Fibroblast of lung (primary cell): ENCODE measurements at regions not wholly inside any gene's neighbourhood (a gene's known extent, or its start where the extent isn't known, plus 50 kb on each side); places are given as distances from the start of the nearest gene placed in this dataset.
A peak's percentile ranks its signal among the peaks of the same experiment; 100 is the strongest.

Source experiments
- DNase-seq, 2 donors: peaks; one replicate each; pipeline versions ENCODE4 v3.0.0 to v3.0.0-alpha.2; 2010; ENCODE audit warnings: low read depth in 2 of 2
- H2AFZ ChIP-seq: 2 replicates; pipeline ENCODE4 v1.5.1; 2012; ENCODE audit warnings: low read length, control low read depth, inconsistent platforms
- H3K27ac ChIP-seq: 2 replicates; pipeline ENCODE4 v1.5.1; 2011; ENCODE audit warnings: low read length, control low read depth; ENCODE audit not compliant: insufficient read depth
- H3K27me3 ChIP-seq: 2 replicates; pipeline ENCODE4 v1.5.1; 2011; ENCODE audit warnings: mild to moderate bottlenecking, low read length; ENCODE audit not compliant: control insufficient read depth, insufficient read depth
- H3K36me3 ChIP-seq: 2 replicates; pipeline ENCODE4 v1.5.1; 2011; ENCODE audit warnings: low read length; ENCODE audit not compliant: control insufficient read depth, insufficient read depth
- H3K4me1 ChIP-seq: 2 replicates; pipeline ENCODE4 v1.5.1; 2011; ENCODE audit warnings: low read length; ENCODE audit not compliant: control insufficient read depth, insufficient read depth; ENCODE audit errors: extremely low read depth
- H3K4me2 ChIP-seq: 2 replicates; pipeline ENCODE4 v1.5.1; 2011; ENCODE audit warnings: low read length, control low read depth; ENCODE audit not compliant: insufficient read depth; ENCODE audit errors: extremely low read depth
- H3K4me3 ChIP-seq, 4 experiments: fragments of 200-600 bp in 1 of 4; sonication (generic) in 1 of 4; replicated peaks in 1 of 4; 2 replicates each; pipeline ENCODE4 v1.5.1; 2011 to 2016; ENCODE audit warnings: low read length in 4 of 4, low read depth in 3 of 4, mild to moderate bottlenecking in 3 of 4, control low read depth in 2 of 4, inconsistent platforms in 1 of 4, mixed read lengths in 1 of 4; ENCODE audit not compliant: insufficient read depth in 1 of 4; ENCODE audit errors: control extremely low read depth in 1 of 4
- H3K79me2 ChIP-seq: 2 replicates; pipeline ENCODE4 v1.5.1; 2012; ENCODE audit warnings: mild to moderate bottlenecking, low read length, inconsistent platforms; ENCODE audit not compliant: control insufficient read depth, insufficient read depth
- H3K9ac ChIP-seq: 2 replicates; pipeline ENCODE4 v1.5.1; 2011; ENCODE audit warnings: mild to moderate bottlenecking, low read length, control low read depth; ENCODE audit not compliant: insufficient read depth
- H3K9me3 ChIP-seq: 2 replicates; pipeline ENCODE4 v1.5.1; 2012; ENCODE audit warnings: low read depth, low read length; ENCODE audit not compliant: control insufficient read depth, insufficient read depth
- H4K20me1 ChIP-seq: 2 replicates; pipeline ENCODE4 v1.5.1; 2011; ENCODE audit warnings: low read length; ENCODE audit not compliant: control insufficient read depth, insufficient read depth; ENCODE audit errors: extremely low read depth
- CTCF ChIP-seq, 2 donors: IDR thresholded peaks in 1 of 2; conservative IDR thresholded peaks in 1 of 2; 1 replicate in 1 of 2; 2 replicates in 1 of 2; pipeline ENCODE4 v1.5.1; 2011 to 2012; ENCODE audit warnings: low read length in 2 of 2, control low read depth in 1 of 2, inconsistent platforms in 1 of 2, low read depth in 1 of 2, mild to moderate bottlenecking in 1 of 2
- EZH2 ChIP-seq: IDR thresholded peaks from 2 replicates; pipeline ENCODE4 v1.5.1; 2012; ENCODE audit warnings: low read length, control low read depth, mild to moderate bottlenecking; ENCODE audit errors: missing control alignments

GRCh38 chr3:110420158-110420641, 651.4 kb upstream of the NECTIN3 start:
- TF ChIP-seq CTCF (conservative IDR thresholded peaks at IDR 0.05 in 1 of 2, IDR thresholded peaks at IDR 0.05 in 1 of 2; ENCODE audit: low read depth in 1 of 2, low read length in 2 of 2) (no peak), EZH2 (no peak)
- Histone ChIP-seq H3K4me1 (peaks cover 4% of the 10 kb centered on the region), H4K20me1 (no peaks in the 10 kb centered on the region), H3K4me2 (peak overlapping the region; percentile 69), H3K36me3 (no peaks in the 10 kb centered on the region), H3K4me3 (peak overlapping the region; percentile 9 to 60 (median 27)), H2AFZ (peak overlapping the region; percentile 57), H3K9ac (no peak overlapping the region), H3K79me2 (no peaks in the 10 kb centered on the region), H3K27ac (peak overlapping the region; percentile 64), H3K27me3 (no peaks in the 10 kb centered on the region), H3K9me3 (no peaks in the 10 kb centered on the region)
- DNase-seq: peak; percentile 83 to 93

- DNase-seq: no peak
- Histone ChIP-seq H3K27ac (no peak overlapping the region), H3K36me3 (no peaks in the 10 kb centered on the region), H2AFZ (no peak overlapping the region), H3K4me1 (peaks cover 4% of the 10 kb centered on the region), H3K9ac (no peak overlapping the region), H3K9me3 (no peaks in the 10 kb centered on the region), H3K4me2 (no peak overlapping the region), H3K79me2 (no peaks in the 10 kb centered on the region), H3K27me3 (no peaks in the 10 kb centered on the region), H4K20me1 (no peaks in the 10 kb centered on the region), H3K4me3 (no peak overlapping the region)
- no peak for TF ChIP-seq CTCF (conservative IDR thresholded peaks at IDR 0.05 in 1 of 2, IDR thresholded peaks at IDR 0.05 in 1 of 2; ENCODE audit: low read depth in 1 of 2, low read length in 2 of 2)
- TF ChIP-seq EZH2: no peak
Observed at GRCh38 chr3:110423276-110423675, 648.3 kb upstream of the NECTIN3 start.

GRCh38 chr3:110430146-110430545, 641.5 kb upstream of the NECTIN3 start:
- no peak for TF ChIP-seq EZH2
- no peak for TF ChIP-seq CTCF (conservative IDR thresholded peaks at IDR 0.05 in 1 of 2, IDR thresholded peaks at IDR 0.05 in 1 of 2; ENCODE audit: low read depth in 1 of 2, low read length in 2 of 2)
- peak in 1 of 2 donors; percentile 46 for DNase-seq
- Histone ChIP-seq H3K9me3 (no peaks in the 10 kb centered on the region), H3K9ac (no peak overlapping the region), H3K79me2 (no peaks in the 10 kb centered on the region), H3K4me3 (no peak overlapping the region), H2AFZ (no peak overlapping the region), H3K27me3 (no peaks in the 10 kb centered on the region), H3K4me2 (no peak overlapping the region), H3K27ac (no peak overlapping the region), H3K4me1 (no peaks in the 10 kb centered on the region), H4K20me1 (no peaks in the 10 kb centered on the region), H3K36me3 (no peaks in the 10 kb centered on the region)
